K562 (cell line): ENCODE measurements at regions not wholly inside any gene's neighbourhood (a gene's known extent, or its start where the extent isn't known, plus 50 kb on each side); places are given as distances from the start of the nearest gene placed in this dataset.

ENCODE experiments used
- CREB5 ChIP-seq: fragments of 250-450 bp; sonication (Bioruptor Pico); IDR thresholded peaks from 2 replicates; pipeline ENCODE4 v1.5.0; 2020; ENCODE audit warnings: mild to moderate bottlenecking
- CTCFL ChIP-seq: IDR thresholded peaks from 2 replicates; pipeline ENCODE4 v1.6.1; 2011; ENCODE audit warnings: borderline replicate concordance, low read depth, mild to moderate bottlenecking, moderate library complexity, low read length; ENCODE audit not compliant: insufficient read depth, poor library complexity, severe bottlenecking
- E2F6 ChIP-seq, 2 experiments: IDR thresholded peaks; 2 replicates each; pipeline ENCODE4 v1.6.1; 2011; ENCODE audit warnings: borderline replicate concordance in 1 of 2, control low read depth in 1 of 2, low read depth in 1 of 2, low read length in 1 of 2, mild to moderate bottlenecking in 1 of 2, mixed read lengths in 1 of 2, moderate library complexity in 1 of 2; ENCODE audit not compliant: insufficient read depth in 1 of 2, insufficient read length in 1 of 2, poor library complexity in 1 of 2, severe bottlenecking in 1 of 2; ENCODE audit errors: extremely low read depth in 1 of 2
- ELF2 ChIP-seq: fragments of 250-450 bp; sonication (Bioruptor Pico); IDR thresholded peaks from 2 replicates; pipeline ENCODE4 v1.5.0; 2021; ENCODE audit warnings: mild to moderate bottlenecking
- GTF2E2 ChIP-seq: fragments of 200-800 bp; sonication (Bioruptor generic); IDR thresholded peaks from 2 replicates; pipeline ENCODE4 v1.6.1; 2016; ENCODE audit warnings: missing genetic modification characterization, missing compliant biosample characterization
- HDAC3 ChIP-seq: fragments of 450-650 bp; IDR thresholded peaks from 2 replicates; pipeline ENCODE4 v1.6.1; 2018; ENCODE audit warnings: borderline replicate concordance, mild to moderate bottlenecking, moderate library complexity; ENCODE audit not compliant: partially characterized antibody
- HSF4 ChIP-seq: fragments of 250-450 bp; sonication (Bioruptor Pico); IDR thresholded peaks from 2 replicates; pipeline ENCODE4 v2.1.2; 2022; ENCODE audit warnings: mild to moderate bottlenecking, moderate library complexity, borderline replicate concordance
- KDM1A ChIP-seq, 2 experiments: fragments of 450-650 bp; IDR thresholded peaks; 2 replicates each; pipeline ENCODE4 v1.6.1; 2016; ENCODE audit warnings: mild to moderate bottlenecking in 2 of 2
- MYBL2 ChIP-seq, 2 experiments: fragments of 450-650 bp in 1 of 2; sonication (generic) in 1 of 2; formaldehyde crosslinking in 1 of 2; IDR thresholded peaks; 2 replicates each; pipeline versions ENCODE4 v1.6.1 to v1.8.1; 2017 to 2022; ENCODE audit warnings: borderline replicate concordance in 1 of 2, inconsistent platforms in 1 of 2, low read depth in 1 of 2, mild to moderate bottlenecking in 1 of 2, missing genetic modification reagents in 1 of 2, moderate library complexity in 1 of 2
- NFE2L1 ChIP-seq: fragments of 450-650 bp; IDR thresholded peaks from 2 replicates; pipeline ENCODE4 v1.6.1; 2016; ENCODE audit warnings: missing genetic modification characterization, low read depth, mild to moderate bottlenecking, missing compliant biosample characterization, moderate library complexity, borderline replicate concordance
- RBBP5 ChIP-seq: fragments of 200-600 bp; sonication (generic); IDR thresholded peaks from 2 replicates; pipeline ENCODE4 v1.6.1; 2012; ENCODE audit warnings: borderline replicate concordance, mild to moderate bottlenecking, low read length, control low read depth, inconsistent platforms; ENCODE audit not compliant: insufficient read depth, poor library complexity, severe bottlenecking
- ZBTB33 ChIP-seq: sonication (generic); formaldehyde crosslinking; IDR thresholded peaks from 2 replicates; pipeline ENCODE4 v1.8.1; 2023; ENCODE audit warnings: mild to moderate bottlenecking, missing genetic modification reagents
- ZNF232 ChIP-seq: sonication (generic); formaldehyde crosslinking; IDR thresholded peaks from 2 replicates; pipeline ENCODE4 v1.8.0; 2022; ENCODE audit warnings: mild to moderate bottlenecking, missing genetic modification reagents
- ZNF444 ChIP-seq: fragments of 250-450 bp; sonication (Bioruptor Pico); IDR thresholded peaks from 2 replicates; pipeline ENCODE4 v1.4.0; 2020; ENCODE audit warnings: mild to moderate bottlenecking, moderate library complexity
- ZNF766 ChIP-seq: fragments of 200-800 bp; sonication (Bioruptor generic); conservative IDR thresholded peaks from 2 replicates; pipeline ENCODE4 v1.6.1; 2016; ENCODE audit warnings: missing genetic modification characterization, missing compliant biosample characterization
- ZNF830 ChIP-seq: fragments of 250-450 bp; sonication (Bioruptor Pico); IDR thresholded peaks from 2 replicates; pipeline ENCODE4 v1.5.0; 2021; ENCODE audit warnings: mild to moderate bottlenecking

GRCh38 chr11:72493426-72494108, 59.2 kb upstream of the CLPB start (continued):
- TF ChIP-seq NFE2L1 (tag) (no peak), ZNF830 (CRISPR knock-in tag) (no peak), MYBL2 (IDR thresholded peaks at IDR 0.05; ENCODE audit: low read depth) (no peak), MYBL2 (CRISPR knock-in tag; IDR thresholded peaks at IDR 0.05; ENCODE audit: borderline replicate concordance) (no peak), GTF2E2 (tag) (0 out of 2 replicates have a peak, but pooled peaks have one; percentile 56), ZNF444 (CRISPR knock-in tag) (no peak), E2F6 (IDR thresholded peaks at IDR 0.05; ENCODE audit: borderline replicate concordance in 1 of 2, extremely low read depth in 1 of 2, insufficient read depth in 1 of 2, insufficient read length in 1 of 2, low read depth in 1 of 2, low read length in 1 of 2, poor library complexity in 1 of 2, severe bottlenecking in 1 of 2) (no peak), KDM1A (IDR thresholded peaks at IDR 0.05) (peak; percentile 97 to 98), ZBTB33 (no peak), HDAC3 (peak; percentile 73), ZNF232 (CRISPR knock-in tag) (no peak), ELF2 (CRISPR knock-in tag) (no peak), CREB5 (no peak), RBBP5 (no peak), HSF4 (no peak), ZNF766 (peak; percentile 89), CTCFL (no peak)
